ENCODE measurements at regions not wholly inside any gene's neighbourhood (a gene's known extent, or its start where the extent isn't known, plus 50 kb on each side); places are given as distances from the start of the nearest gene placed in this dataset.

GRCh38 chr10:89078724-89079672 lies 88.4 kb downstream of the FAS start:
- TF ChIP-seq MYC (IDR thresholded peaks at IDR 0.05; ENCODE audit: low read depth, low read length) (no peak), POLR2A (IDR thresholded peaks at IDR 0.05; ENCODE audit: extremely low read depth, insufficient read length) (no peak), CTCF (IDR thresholded peaks at IDR 0.05; ENCODE audit: low read depth, low read length) (no peak), MAX (IDR thresholded peaks at IDR 0.05; ENCODE audit: low read depth, low read length) (no peak)

Measured in NB4 (cell line).